Esophagus muscularis mucosa (tissue), 4 donors: ENCODE measurements at regions not wholly inside any gene's neighbourhood (a gene's known extent, or its start where the extent isn't known, plus 50 kb on each side); places are given as distances from the start of the nearest gene placed in this dataset.

Experiments used
- DNase-seq: peaks from one replicate; pipeline ENCODE4 v3.0.0-alpha.2; 2017; ENCODE audit errors: extremely low spot score
- H3K27ac ChIP-seq, 4 donors: fragments of 200-600 bp; sonication (generic); replicated peaks in 1 of 4; 1 replicate in 3 of 4; 2 replicates in 1 of 4; pipeline ENCODE4 v1.5.1; 2016 to 2019; ENCODE audit warnings: mild to moderate bottlenecking in 1 of 4
- H3K27me3 ChIP-seq, 4 donors: fragments of 200-600 bp; sonication (generic); one replicate each; pipeline versions ENCODE4 v1.5.1 to v1.6.0; 2016 to 2019
- H3K36me3 ChIP-seq, 4 donors: fragments of 200-600 bp; sonication (generic); one replicate each; pipeline ENCODE4 v1.5.1; 2016 to 2019
- H3K4me1 ChIP-seq, 4 donors: fragments of 200-600 bp; sonication (generic); one replicate each; pipeline ENCODE4 v1.5.1; 2016 to 2019
- H3K4me3 ChIP-seq, 4 donors: fragments of 200-600 bp; sonication (generic); 1 replicate in 2 of 4; 2 replicates in 2 of 4; pipeline ENCODE4 v1.5.1; 2016 to 2019; ENCODE audit warnings: mild to moderate bottlenecking in 4 of 4, moderate library complexity in 1 of 4
- H3K9me3 ChIP-seq, 4 donors: fragments of 200-600 bp; sonication (generic); 1 replicate in 3 of 4; 2 replicates in 1 of 4; pipeline ENCODE4 v1.5.1; 2016 to 2019
- CTCF ChIP-seq, 3 experiments: fragments of 200-600 bp in 2 of 3; fragments of 450-650 bp in 1 of 3; sonication (generic) in 2 of 3; IDR thresholded peaks; one replicate each; pipeline ENCODE4 v1.5.1; 2017 to 2019; ENCODE audit warnings: antibody characterized with exemption in 3 of 3, mild to moderate bottlenecking in 2 of 3, moderate library complexity in 1 of 3
- EP300 ChIP-seq: sonication (generic); formaldehyde crosslinking; IDR thresholded peaks from one replicate; pipeline ENCODE4 v1.6.1; 2017; ENCODE audit warnings: antibody characterized with exemption
- POLR2A ChIP-seq: fragments of 450-650 bp; IDR thresholded peaks from one replicate; pipeline ENCODE4 v1.6.1; 2017; ENCODE audit warnings: antibody characterized with exemption, moderate library complexity, mild to moderate bottlenecking, low read depth
- POLR2AphosphoS5 ChIP-seq, 2 donors: sonication (generic); formaldehyde crosslinking; IDR thresholded peaks; one replicate each; pipeline ENCODE4 v1.6.1; 2017; ENCODE audit warnings: antibody characterized with exemption in 2 of 2
- WGBS: methylation state at CpG from one replicate; pipeline ENCODE4 v1.1.5; 2018; 5-methylcytosine and 5-hydroxymethylcytosine counted together
- intact Hi-C: fragments of 100-400 bp; cut with DNase I; formaldehyde crosslinking; loops from one replicate; pipeline ENCODE4 v1.15.1; 2023

- Histone ChIP-seq H3K4me3 (no peak overlapping the region), H3K4me1 (no peaks in the 10 kb centered on the region), H3K27me3 (no peaks in the 10 kb centered on the region), H3K27ac (no peak overlapping the region), H3K9me3 (no peaks in the 10 kb centered on the region), H3K36me3 (no peaks in the 10 kb centered on the region)
- WGBS, result 71% methylated on average over 9 of the region's 9 CpGs
- no peak for TF ChIP-seq EP300
- no peak for TF ChIP-seq CTCF (IDR thresholded peaks at IDR 0.05)
- TF ChIP-seq POLR2A, result no peak
- no peak for TF ChIP-seq POLR2AphosphoS5 (IDR thresholded peaks at IDR 0.05)
- intact Hi-C loops, result no loop called here
- no peak for DNase-seq
Measured at GRCh38 chr5:104062621-104063377, 500.2 kb upstream of the NUDT12 start.

- Histone ChIP-seq H3K36me3 (no peaks in the 10 kb centered on the region), H3K27me3 (no peaks in the 10 kb centered on the region), H3K4me3 (no peak overlapping the region), H3K9me3 (no peaks in the 10 kb centered on the region), H3K4me1 (no peaks in the 10 kb centered on the region), H3K27ac (no peak overlapping the region)
- no peak for TF ChIP-seq POLR2A
- DNase-seq, result no peak
- intact Hi-C loops, result no loop called here
- 88% methylated on average over 3 of the region's 3 CpGs for WGBS
Measured at GRCh38 chr5:104061707-104062106, 499.1 kb upstream of the NUDT12 start.

GRCh38 chr5:104053353-104053649 is 490.7 kb upstream of the NUDT12 start:
- Histone ChIP-seq H3K9me3 (no peaks in the 10 kb centered on the region), H3K27ac (no peak overlapping the region), H3K36me3 (no peaks in the 10 kb centered on the region), H3K4me1 (no peaks in the 10 kb centered on the region), H3K4me3 (no peak overlapping the region), H3K27me3 (no peaks in the 10 kb centered on the region)
- WGBS, result 49% methylated on average over 2 of the region's 2 CpGs
- intact Hi-C loops, result no loop called here
- no peak for DNase-seq
- no peak for TF ChIP-seq EP300
- TF ChIP-seq CTCF (IDR thresholded peaks at IDR 0.05), result no peak
- no peak for TF ChIP-seq POLR2AphosphoS5 (IDR thresholded peaks at IDR 0.05)
- no peak for TF ChIP-seq POLR2A

- H3K27ac ChIP-seq, result no peak overlapping the region
- WGBS, result 90% methylated on average over 7 of the region's 7 CpGs
- no peak overlapping the region for H3K4me3 ChIP-seq
- no peaks in the 10 kb centered on the region for H3K4me1 ChIP-seq
- TF ChIP-seq EP300, result no peak
- no peak for TF ChIP-seq POLR2A
- no peak for TF ChIP-seq CTCF (IDR thresholded peaks at IDR 0.05)
- TF ChIP-seq POLR2AphosphoS5 (IDR thresholded peaks at IDR 0.05), result no peak
- no peaks in the 10 kb centered on the region for H3K9me3 ChIP-seq
- H3K27me3 ChIP-seq, result no peaks in the 10 kb centered on the region
- H3K36me3 ChIP-seq, result no peaks in the 10 kb centered on the region
- intact Hi-C loops, result no loop called here
- no peak for DNase-seq
Measured at GRCh38 chr5:104052558-104053352, 490.2 kb upstream of the NUDT12 start.

- Histone ChIP-seq H3K27me3 (no peaks in the 10 kb centered on the region), H3K4me3 (no peak overlapping the region), H3K9me3 (no peaks in the 10 kb centered on the region), H3K27ac (no peak overlapping the region), H3K36me3 (no peaks in the 10 kb centered on the region), H3K4me1 (no peaks in the 10 kb centered on the region)
- DNase-seq, result no peak
- intact Hi-C loops, result no loop called here
- TF ChIP-seq POLR2A, result no peak
- no peak for TF ChIP-seq POLR2AphosphoS5 (IDR thresholded peaks at IDR 0.05)
- no peak for TF ChIP-seq EP300
- TF ChIP-seq CTCF (IDR thresholded peaks at IDR 0.05), result no peak
Measured at GRCh38 chr5:104050436-104050835, 487.8 kb upstream of the NUDT12 start.
